Stimulated activated CD4-positive, alpha-beta T cell treated with anti-CD3 and anti-CD28 coated beads, Interleukin-15, amount 100 ng/mL, for 1 hour (primary cell): ENCODE measurements at regions not wholly inside any gene's neighbourhood (a gene's known extent, or its start where the extent isn't known, plus 50 kb on each side); places are given as distances from the start of the nearest gene placed in this dataset.
A peak's percentile ranks its signal among the peaks of the same experiment; 100 is the strongest.

Experiments used
- DNase-seq, 2 donors: peaks; one replicate each; pipeline ENCODE4 v3.0.0-alpha.2; 2020; ENCODE audit warnings: low read depth in 1 of 2, low spot score in 1 of 2

GRCh38 chr4:138927072-138927471 is 88.5 kb upstream of the NOCT start:
- no peak for DNase-seq

- DNase-seq, result no peak
These were observed 90.1 kb upstream of the NOCT start for GRCh38 chr4:138925495-138925894.

GRCh38 chr4:138919094-138919936 is 96.3 kb upstream of the NOCT start:
- DNase-seq, result peak in 1 of 2 donors; percentile 12

GRCh38 chr4:138918169-138918869 is 97.3 kb upstream of the NOCT start:
- no peak for DNase-seq

- no peak for DNase-seq
These were observed 98.8 kb upstream of the NOCT start for GRCh38 chr4:138916763-138917162.

- no peak for DNase-seq
These were observed 99.8 kb upstream of the NOCT start for GRCh38 chr4:138915756-138916155.

GRCh38 chr4:138912704-138913340 is 102.8 kb upstream of the NOCT start:
- DNase-seq, result no peak

GRCh38 chr4:138911909-138912703 is 103.5 kb upstream of the NOCT start:
- no peak for DNase-seq

GRCh38 chr4:138910914-138911336 is 104.7 kb upstream of the NOCT start:
- no peak for DNase-seq

- no peak for DNase-seq
These were observed 105.2 kb upstream of the NOCT start for GRCh38 chr4:138910195-138910913.

- DNase-seq, result no peak
These were observed 106.0 kb upstream of the NOCT start for GRCh38 chr4:138909587-138909986.

- no peak for DNase-seq
These were observed 107.4 kb upstream of the NOCT start for GRCh38 chr4:138908134-138908533.

GRCh38 chr4:138907174-138907573 is 108.4 kb upstream of the NOCT start:
- DNase-seq, result no peak

GRCh38 chr4:138904793-138905192 is 110.8 kb upstream of the NOCT start:
- DNase-seq, result no peak

GRCh38 chr4:138903185-138903584 is 112.4 kb upstream of the NOCT start:
- DNase-seq, result no peak

GRCh38 chr4:138902705-138903104 is 112.9 kb upstream of the NOCT start:
- DNase-seq, result no peak

- no peak for DNase-seq
These were observed 114.4 kb upstream of the NOCT start for GRCh38 chr4:138901177-138901576.

GRCh38 chr4:138899999-138900398 is 115.6 kb upstream of the NOCT start:
- DNase-seq, result no peak

GRCh38 chr4:138898282-138898681 is 117.3 kb upstream of the NOCT start:
- DNase-seq, result no peak

GRCh38 chr4:138897811-138898226 is 117.8 kb upstream of the NOCT start:
- no peak for DNase-seq

GRCh38 chr4:138894709-138895108 is 120.9 kb upstream of the NOCT start:
- no peak for DNase-seq
